ENCODE measurements at regions not wholly inside any gene's neighbourhood (a gene's known extent, or its start where the extent isn't known, plus 50 kb on each side); places are given as distances from the start of the nearest gene placed in this dataset.

GRCh38 chr9:135328485-135329417 lies 150.8 kb upstream of the PPP1R26 start:
- H3K27me3 ChIP-seq = peaks cover 85% of the 10 kb centered on the region
- no peaks in the 10 kb centered on the region for H3K4me1 ChIP-seq
- 60 to 71% methylated on average over 1 to 6 of the region's 20 CpGs for WGBS, 2 donors (ENCODE audit: low coverage in 1 of 2)

DNA sequence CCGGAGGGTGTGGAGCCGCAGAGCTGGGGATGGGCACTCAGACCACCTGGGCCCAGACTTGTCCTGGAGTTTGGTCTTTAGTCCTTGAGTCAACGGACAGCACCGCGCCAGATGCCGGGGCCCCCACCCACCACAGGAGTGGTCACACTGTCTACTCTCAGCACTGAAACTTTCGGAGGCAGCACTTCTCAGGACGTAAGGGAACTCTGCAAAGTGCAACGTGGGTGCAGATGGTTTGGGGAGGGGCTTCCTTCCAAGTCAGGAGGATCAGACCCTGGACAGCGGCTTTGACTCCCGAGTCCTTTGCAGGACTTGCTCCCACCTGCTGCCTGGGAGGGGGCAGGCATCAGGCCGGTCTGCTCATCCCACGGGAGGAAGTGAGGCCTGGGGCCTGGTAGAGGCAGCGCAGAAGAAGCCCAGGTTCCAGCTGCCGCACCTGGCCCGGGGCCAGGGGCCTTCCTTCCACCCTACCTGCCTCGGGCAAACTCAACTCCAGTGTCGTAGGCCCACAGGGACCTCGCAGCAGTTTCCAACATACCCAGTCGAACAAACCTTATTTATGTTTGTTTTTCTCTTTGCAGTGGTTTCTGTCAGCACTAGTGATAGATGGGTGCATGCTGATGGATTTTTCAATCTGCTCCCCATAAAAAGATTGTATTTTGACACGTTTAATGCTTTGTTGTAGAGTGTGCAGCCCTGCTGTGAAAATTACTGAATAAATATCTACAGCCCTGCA lies 149.8 kb upstream of the PPP1R26 start:
- Histone ChIP-seq H3K36me3 (no peaks in the 10 kb centered on the region), H3K27me3 (peaks cover 79% of the 10 kb centered on the region), H3K4me1 (no peaks in the 10 kb centered on the region), H3K4me3 (no peak overlapping the region), H3K9me3 (peaks cover 0 to 24% (median 0%) of the 10 kb centered on the region in 3 donors), H3K27ac (no peak overlapping the region)
- WGBS, 2 donors (ENCODE audit: low coverage in 1 of 2) = 50 to 73% methylated on average over 4 to 7 of the region's 21 CpGs
- no peak for ATAC-seq
- TF ChIP-seq POLR2A (IDR thresholded peaks at IDR 0.05) = no peak
- no peak for TF ChIP-seq POLR2AphosphoS5 (IDR thresholded peaks at IDR 0.05)
- TF ChIP-seq EP300 (IDR thresholded peaks at IDR 0.05) = no peak
- TF ChIP-seq, protein P1, sequence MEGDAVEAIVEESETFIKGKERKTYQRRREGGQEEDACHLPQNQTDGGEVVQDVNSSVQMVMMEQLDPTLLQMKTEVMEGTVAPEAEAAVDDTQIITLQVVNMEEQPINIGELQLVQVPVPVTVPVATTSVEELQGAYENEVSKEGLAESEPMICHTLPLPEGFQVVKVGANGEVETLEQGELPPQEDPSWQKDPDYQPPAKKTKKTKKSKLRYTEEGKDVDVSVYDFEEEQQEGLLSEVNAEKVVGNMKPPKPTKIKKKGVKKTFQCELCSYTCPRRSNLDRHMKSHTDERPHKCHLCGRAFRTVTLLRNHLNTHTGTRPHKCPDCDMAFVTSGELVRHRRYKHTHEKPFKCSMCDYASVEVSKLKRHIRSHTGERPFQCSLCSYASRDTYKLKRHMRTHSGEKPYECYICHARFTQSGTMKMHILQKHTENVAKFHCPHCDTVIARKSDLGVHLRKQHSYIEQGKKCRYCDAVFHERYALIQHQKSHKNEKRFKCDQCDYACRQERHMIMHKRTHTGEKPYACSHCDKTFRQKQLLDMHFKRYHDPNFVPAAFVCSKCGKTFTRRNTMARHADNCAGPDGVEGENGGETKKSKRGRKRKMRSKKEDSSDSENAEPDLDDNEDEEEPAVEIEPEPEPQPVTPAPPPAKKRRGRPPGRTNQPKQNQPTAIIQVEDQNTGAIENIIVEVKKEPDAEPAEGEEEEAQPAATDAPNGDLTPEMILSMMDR (IDR thresholded peaks at IDR 0.05) = no peak

More at GRCh38 chr9:135328485-135329417, 150.8 kb upstream of the PPP1R26 start:
- Histone ChIP-seq H3K4me3 (no peak overlapping the region), H3K36me3 (no peaks in the 10 kb centered on the region), H3K9me3 (peaks cover 0 to 34% (median 0%) of the 10 kb centered on the region in 3 donors), H3K27ac (no peak overlapping the region)
- TF ChIP-seq POLR2AphosphoS5 (IDR thresholded peaks at IDR 0.05) (no peak), POLR2A (IDR thresholded peaks at IDR 0.05) (no peak), EP300 (IDR thresholded peaks at IDR 0.05) (no peak)
- TF ChIP-seq, protein P1 (IDR thresholded peaks at IDR 0.05) = no peak
- no peak for ATAC-seq

- H3K9me3 ChIP-seq = peaks cover 0 to 22% (median 0%) of the 10 kb centered on the region in 3 donors
- ATAC-seq = no peak
- TF ChIP-seq EP300 (IDR thresholded peaks at IDR 0.05) (no peak), POLR2A (IDR thresholded peaks at IDR 0.05) (no peak), POLR2AphosphoS5 (IDR thresholded peaks at IDR 0.05) (no peak)
- TF ChIP-seq, protein P1 (IDR thresholded peaks at IDR 0.05) = no peak
- no peaks in the 10 kb centered on the region for H3K36me3 ChIP-seq
- WGBS, 2 donors (ENCODE audit: low coverage in 1 of 2) = 40 to 94% methylated on average over 1 to 3 of the region's 6 CpGs
- H3K27me3 ChIP-seq = peaks cover 80% of the 10 kb centered on the region
- H3K27ac ChIP-seq = no peak overlapping the region
- H3K4me3 ChIP-seq = no peak overlapping the region
- no peaks in the 10 kb centered on the region for H3K4me1 ChIP-seq
These were observed 149.3 kb upstream of the PPP1R26 start for GRCh38 chr9:135330307-135330631.

GRCh38 chr9:135330685-135331590 lies 148.6 kb upstream of the PPP1R26 start:
- Histone ChIP-seq H3K4me1 (no peaks in the 10 kb centered on the region), H3K27ac (no peak overlapping the region), H3K36me3 (no peaks in the 10 kb centered on the region), H3K27me3 (peaks cover 80% of the 10 kb centered on the region), H3K4me3 (no peak overlapping the region), H3K9me3 (peaks cover 0 to 22% (median 0%) of the 10 kb centered on the region in 3 donors)
- no peak for TF ChIP-seq POLR2AphosphoS5 (IDR thresholded peaks at IDR 0.05)
- TF ChIP-seq POLR2A (IDR thresholded peaks at IDR 0.05) = no peak
- TF ChIP-seq, protein P1 (IDR thresholded peaks at IDR 0.05) = no peak
- no peak for TF ChIP-seq EP300 (IDR thresholded peaks at IDR 0.05)
- no peak for ATAC-seq
- 58 to 90% methylated on average over 3 to 9 of the region's 14 CpGs for WGBS, 2 donors (ENCODE audit: low coverage in 1 of 2)
